D721Med (cell line): ENCODE measurements at regions not wholly inside any gene's neighbourhood (a gene's known extent, or its start where the extent isn't known, plus 50 kb on each side); places are given as distances from the start of the nearest gene placed in this dataset.

ENCODE experiments used
- DNase-seq: peaks from one replicate; pipeline ENCODE4 v3.0.0; 2011; ENCODE audit warnings: low spot score; ENCODE audit not compliant: insufficient read length
- FAIRE-seq: peaks from 2 replicates; lab custom pipeline; 2011; peaks lifted over from hg19 to GRCh38; lab: Jason Lieb, UNC
- TF ChIP-seq, protein P1 (sequence below): IDR thresholded peaks from 2 replicates; pipeline ENCODE4 v1.5.1; 2012; ENCODE audit warnings: mild to moderate bottlenecking, control low read depth; ENCODE audit not compliant: insufficient read depth; ENCODE audit errors: missing control alignments

DNA sequence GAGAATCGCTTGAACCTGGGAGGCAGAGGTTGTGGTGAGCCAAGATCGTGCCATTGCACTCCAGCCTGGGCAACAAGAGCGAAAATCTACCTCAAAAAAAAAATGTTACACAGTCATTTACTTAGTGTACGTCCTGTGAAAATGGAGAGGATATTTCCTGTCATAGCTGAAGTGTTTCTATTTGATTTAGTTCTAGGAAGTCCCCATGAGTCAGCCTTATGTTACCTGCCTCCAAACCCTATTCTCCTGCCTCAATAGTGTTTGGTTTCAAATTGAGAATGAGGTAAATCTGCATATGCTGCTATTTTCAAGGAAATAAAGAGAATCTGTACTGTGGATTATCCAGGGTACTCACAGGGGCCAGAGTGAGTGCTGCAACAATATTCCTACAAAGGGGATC is 1284.5 kb upstream of the AUTS2 start:
- DNase-seq (no peak), FAIRE-seq (no peak)
- TF ChIP-seq, protein P1, sequence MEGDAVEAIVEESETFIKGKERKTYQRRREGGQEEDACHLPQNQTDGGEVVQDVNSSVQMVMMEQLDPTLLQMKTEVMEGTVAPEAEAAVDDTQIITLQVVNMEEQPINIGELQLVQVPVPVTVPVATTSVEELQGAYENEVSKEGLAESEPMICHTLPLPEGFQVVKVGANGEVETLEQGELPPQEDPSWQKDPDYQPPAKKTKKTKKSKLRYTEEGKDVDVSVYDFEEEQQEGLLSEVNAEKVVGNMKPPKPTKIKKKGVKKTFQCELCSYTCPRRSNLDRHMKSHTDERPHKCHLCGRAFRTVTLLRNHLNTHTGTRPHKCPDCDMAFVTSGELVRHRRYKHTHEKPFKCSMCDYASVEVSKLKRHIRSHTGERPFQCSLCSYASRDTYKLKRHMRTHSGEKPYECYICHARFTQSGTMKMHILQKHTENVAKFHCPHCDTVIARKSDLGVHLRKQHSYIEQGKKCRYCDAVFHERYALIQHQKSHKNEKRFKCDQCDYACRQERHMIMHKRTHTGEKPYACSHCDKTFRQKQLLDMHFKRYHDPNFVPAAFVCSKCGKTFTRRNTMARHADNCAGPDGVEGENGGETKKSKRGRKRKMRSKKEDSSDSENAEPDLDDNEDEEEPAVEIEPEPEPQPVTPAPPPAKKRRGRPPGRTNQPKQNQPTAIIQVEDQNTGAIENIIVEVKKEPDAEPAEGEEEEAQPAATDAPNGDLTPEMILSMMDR = no peak

GRCh38 chr7:68314208-68314607 is 1284.1 kb upstream of the AUTS2 start:
- FAIRE-seq = no peak

GRCh38 chr7:68317476-68317875 is 1280.8 kb upstream of the AUTS2 start:
- DNase-seq (no peak), FAIRE-seq (no peak)
- TF ChIP-seq, protein P1 = no peak

More at GRCh38 chr7:68314208-68314607, 1284.1 kb upstream of the AUTS2 start:
- no peak for DNase-seq
- TF ChIP-seq, protein P1 = no peak

DNA sequence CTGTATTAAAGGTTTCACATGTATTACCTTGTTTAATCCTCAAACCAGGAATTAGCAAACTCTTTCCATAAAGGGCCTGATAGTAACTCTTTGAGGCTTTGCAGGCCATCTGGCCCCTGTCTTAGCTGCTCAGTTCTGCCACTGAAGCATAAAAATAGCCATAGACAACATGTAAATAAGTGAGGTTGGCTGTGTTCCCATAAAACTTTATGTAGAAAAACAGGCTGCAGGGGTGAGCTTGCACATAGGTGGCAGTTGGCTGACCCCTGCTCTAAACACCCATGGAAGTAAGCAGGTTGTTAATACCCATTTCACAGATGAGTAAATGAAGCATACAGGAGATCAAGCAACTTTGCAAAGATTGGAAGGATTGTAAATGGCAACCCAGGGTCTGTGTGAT is 1279.2 kb upstream of the AUTS2 start:
- TF ChIP-seq, protein P1 = no peak
- FAIRE-seq (no peak), DNase-seq (no peak)

DNA sequence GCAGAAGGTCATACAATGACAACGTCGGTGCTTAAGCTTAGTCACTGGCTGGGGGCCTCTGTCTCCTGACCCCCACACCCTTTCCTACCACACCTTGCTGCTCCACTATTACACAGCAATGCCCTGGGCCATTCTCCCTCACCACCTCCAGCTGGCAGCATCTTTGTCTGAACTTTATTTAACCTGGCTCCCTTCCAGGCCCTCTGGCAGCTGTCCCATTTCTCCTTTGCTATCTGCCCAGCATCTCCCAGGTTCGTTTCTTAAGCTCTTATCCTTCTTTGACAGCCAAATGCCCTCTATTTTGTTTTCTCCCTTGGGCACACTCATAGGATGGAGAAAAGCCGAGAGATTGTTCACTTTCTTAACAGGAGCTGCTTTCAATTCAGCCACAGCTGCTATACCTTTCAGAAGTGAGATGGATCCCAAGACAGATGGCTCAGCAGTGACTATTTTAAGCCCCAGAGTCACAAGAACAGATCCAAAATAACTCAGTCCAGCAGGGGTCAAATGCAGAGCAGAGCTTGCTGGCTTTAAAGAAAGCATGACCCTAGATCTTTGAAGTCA is 1277.1 kb upstream of the AUTS2 start:
- FAIRE-seq (no peak), DNase-seq (no peak)
- TF ChIP-seq, protein P1 = no peak

DNA sequence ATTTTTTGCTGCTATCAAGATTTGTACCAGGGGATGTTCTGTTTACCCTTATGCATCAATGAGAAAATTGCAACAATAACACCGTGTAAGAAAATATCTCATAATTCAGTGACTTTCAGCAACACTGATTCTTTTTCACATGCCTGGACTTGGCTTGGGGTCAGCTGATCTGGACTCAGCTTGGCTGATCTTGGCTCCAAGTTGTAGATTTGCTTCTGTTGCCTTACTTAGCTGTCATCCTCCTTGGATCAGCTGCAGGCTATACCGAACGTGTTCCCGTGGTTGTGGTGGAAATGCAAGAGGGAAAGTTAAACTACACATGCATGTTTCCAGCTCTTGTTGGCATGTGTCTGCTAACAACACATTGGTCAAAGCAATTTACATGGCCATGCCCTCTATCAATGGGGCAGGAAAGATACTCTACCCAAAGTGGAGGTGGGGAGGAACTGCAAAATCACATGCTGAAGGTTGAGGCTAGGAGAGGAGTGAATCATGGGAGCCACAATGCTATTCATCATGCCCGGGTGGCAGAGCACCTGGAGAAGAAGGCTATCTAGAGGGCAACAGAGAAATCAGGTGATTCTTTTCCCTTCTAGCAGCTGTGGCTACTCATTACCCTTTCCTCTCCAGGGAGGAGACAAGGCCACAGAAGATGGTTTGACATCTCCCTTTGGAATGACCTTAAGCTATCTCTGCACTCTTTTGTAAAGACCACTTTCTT is 1276.3 kb upstream of the AUTS2 start:
- FAIRE-seq = no peak
- DNase-seq = no peak

More for the DNA sequence above, 1276.3 kb upstream of the AUTS2 start:
- TF ChIP-seq, protein P1 = no peak
